ENCODE measurements at regions not wholly inside any gene's neighbourhood (a gene's known extent, or its start where the extent isn't known, plus 50 kb on each side); places are given as distances from the start of the nearest gene placed in this dataset.
A peak's percentile ranks its signal among the peaks of the same experiment; 100 is the strongest.

DNA sequence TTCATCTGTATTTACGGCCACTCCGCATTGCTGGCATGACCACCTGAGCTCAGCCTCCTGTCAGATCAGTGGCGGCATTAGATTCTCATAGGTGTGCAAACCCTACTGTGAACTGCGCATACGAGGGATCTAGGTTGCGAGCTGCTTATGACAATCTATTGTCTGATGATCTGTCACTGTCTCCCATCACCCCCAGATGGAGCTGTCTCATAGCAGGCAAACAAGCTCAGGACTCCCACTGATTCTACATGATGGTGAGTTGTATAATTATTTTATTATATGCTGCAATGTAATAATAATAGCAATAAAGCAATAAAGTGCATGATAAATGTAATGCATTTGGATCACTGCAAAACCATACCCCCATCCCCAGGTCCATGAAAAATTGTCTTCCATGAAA lies 1172.9 kb upstream of the AUTS2 start:
- DNase-seq (ENCODE audit: low read depth) (no peak), FAIRE-seq (no peak)
- H3K4me3 ChIP-seq (ENCODE audit: insufficient read depth, low read depth, low read length): no peak overlapping the region
- Mint-ChIP-seq H3K27ac (ENCODE audit: unreplicated experiment) (no peak overlapping the region), H3K4me3 (ENCODE audit: unreplicated experiment) (no peak overlapping the region), H3K4me1 (ENCODE audit: low read depth, unreplicated experiment) (no peaks in the 10 kb centered on the region), H3K36me3 (ENCODE audit: low read depth, unreplicated experiment) (no peaks in the 10 kb centered on the region), H3K27me3 (ENCODE audit: low read depth, unreplicated experiment) (no peaks in the 10 kb centered on the region), H3K9me3 (ENCODE audit: unreplicated experiment) (peaks cover 20% of the 10 kb centered on the region)
- H3K36me3 ChIP-seq (ENCODE audit: insufficient read depth, low read length): no peaks in the 10 kb centered on the region
- TF ChIP-seq EZH2 (IDR thresholded peaks at IDR 0.05; ENCODE audit: insufficient read depth, low read length): no peak
- TF ChIP-seq, protein P1, sequence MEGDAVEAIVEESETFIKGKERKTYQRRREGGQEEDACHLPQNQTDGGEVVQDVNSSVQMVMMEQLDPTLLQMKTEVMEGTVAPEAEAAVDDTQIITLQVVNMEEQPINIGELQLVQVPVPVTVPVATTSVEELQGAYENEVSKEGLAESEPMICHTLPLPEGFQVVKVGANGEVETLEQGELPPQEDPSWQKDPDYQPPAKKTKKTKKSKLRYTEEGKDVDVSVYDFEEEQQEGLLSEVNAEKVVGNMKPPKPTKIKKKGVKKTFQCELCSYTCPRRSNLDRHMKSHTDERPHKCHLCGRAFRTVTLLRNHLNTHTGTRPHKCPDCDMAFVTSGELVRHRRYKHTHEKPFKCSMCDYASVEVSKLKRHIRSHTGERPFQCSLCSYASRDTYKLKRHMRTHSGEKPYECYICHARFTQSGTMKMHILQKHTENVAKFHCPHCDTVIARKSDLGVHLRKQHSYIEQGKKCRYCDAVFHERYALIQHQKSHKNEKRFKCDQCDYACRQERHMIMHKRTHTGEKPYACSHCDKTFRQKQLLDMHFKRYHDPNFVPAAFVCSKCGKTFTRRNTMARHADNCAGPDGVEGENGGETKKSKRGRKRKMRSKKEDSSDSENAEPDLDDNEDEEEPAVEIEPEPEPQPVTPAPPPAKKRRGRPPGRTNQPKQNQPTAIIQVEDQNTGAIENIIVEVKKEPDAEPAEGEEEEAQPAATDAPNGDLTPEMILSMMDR (IDR thresholded peaks at IDR 0.05; ENCODE audit: insufficient read depth, low read depth, low read length): no peak
- H4K20me1 ChIP-seq (ENCODE audit: insufficient read depth, low read length): no peaks in the 10 kb centered on the region
- no peak overlapping the region for H2AFZ ChIP-seq (ENCODE audit: low read depth, low read length)
- no peaks in the 10 kb centered on the region for H3K27me3 ChIP-seq (ENCODE audit: insufficient read depth, low read length)
- H3K4me2 ChIP-seq (ENCODE audit: low read length): no peak overlapping the region
- H3K79me2 ChIP-seq (ENCODE audit: insufficient read depth, low read length): no peaks in the 10 kb centered on the region
- H3K9ac ChIP-seq (ENCODE audit: low read length): no peak overlapping the region
- H3K27ac ChIP-seq (ENCODE audit: low read depth, low read length): no peak overlapping the region
- no peaks in the 10 kb centered on the region for H3K9me3 ChIP-seq (ENCODE audit: insufficient read depth, low read depth, low read length)
- no peaks in the 10 kb centered on the region for H3K4me1 ChIP-seq (ENCODE audit: insufficient read depth, low read length)

GRCh38 chr7:68429411-68430117 lies 1168.7 kb upstream of the AUTS2 start:
- DNase-seq (ENCODE audit: low read depth) (no peak), FAIRE-seq (no peak)
- H3K4me3 Mint-ChIP-seq (ENCODE audit: unreplicated experiment): no peak overlapping the region
- H3K9me3 ChIP-seq (ENCODE audit: insufficient read depth, low read depth, low read length): no peaks in the 10 kb centered on the region
- H3K9me3 Mint-ChIP-seq (ENCODE audit: unreplicated experiment): peaks cover 19% of the 10 kb centered on the region
- no peaks in the 10 kb centered on the region for H3K79me2 ChIP-seq (ENCODE audit: insufficient read depth, low read length)
- no peak overlapping the region for H2AFZ ChIP-seq (ENCODE audit: low read depth, low read length)
- TF ChIP-seq EZH2 (IDR thresholded peaks at IDR 0.05; ENCODE audit: insufficient read depth, low read length): no peak
- TF ChIP-seq, protein P1 (IDR thresholded peaks at IDR 0.05; ENCODE audit: insufficient read depth, low read depth, low read length): no peak
- H3K4me2 ChIP-seq (ENCODE audit: low read length): no peak overlapping the region
- H3K4me3 ChIP-seq (ENCODE audit: insufficient read depth, low read depth, low read length): no peak overlapping the region
- no peaks in the 10 kb centered on the region for H3K4me1 ChIP-seq (ENCODE audit: insufficient read depth, low read length)
- no peak overlapping the region for H3K27ac Mint-ChIP-seq (ENCODE audit: unreplicated experiment)
- no peaks in the 10 kb centered on the region for H3K36me3 Mint-ChIP-seq (ENCODE audit: low read depth, unreplicated experiment)
- H3K4me1 Mint-ChIP-seq (ENCODE audit: low read depth, unreplicated experiment): no peaks in the 10 kb centered on the region
- no peaks in the 10 kb centered on the region for H4K20me1 ChIP-seq (ENCODE audit: insufficient read depth, low read length)
- H3K27me3 ChIP-seq (ENCODE audit: insufficient read depth, low read length): no peaks in the 10 kb centered on the region
- no peaks in the 10 kb centered on the region for H3K36me3 ChIP-seq (ENCODE audit: insufficient read depth, low read length)
- H3K9ac ChIP-seq (ENCODE audit: low read length): no peak overlapping the region
- H3K27ac ChIP-seq (ENCODE audit: low read depth, low read length): no peak overlapping the region
- H3K27me3 Mint-ChIP-seq (ENCODE audit: low read depth, unreplicated experiment): no peaks in the 10 kb centered on the region

DNA sequence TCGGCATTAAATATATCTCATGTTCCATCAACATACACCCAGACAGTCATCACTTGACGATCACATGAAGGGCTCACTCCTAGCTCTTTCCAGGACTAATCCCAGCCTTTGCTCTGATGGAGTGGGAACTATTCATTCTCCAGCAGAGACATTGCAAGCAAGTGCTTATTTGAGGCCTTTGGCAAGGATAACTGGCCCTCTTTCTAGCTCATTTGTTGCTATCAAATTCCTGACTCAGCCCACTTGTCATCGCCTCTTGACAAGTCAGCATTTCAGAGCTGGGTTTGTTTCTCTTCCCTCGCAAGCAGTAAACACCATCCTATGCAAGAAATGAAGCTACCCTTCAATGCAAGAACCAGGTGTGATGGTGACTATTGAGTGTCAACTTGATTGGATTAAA lies 1165.7 kb upstream of the AUTS2 start:
- Mint-ChIP-seq H3K4me3 (ENCODE audit: unreplicated experiment) (no peak overlapping the region), H3K27ac (ENCODE audit: unreplicated experiment) (no peak overlapping the region), H3K4me1 (ENCODE audit: low read depth, unreplicated experiment) (no peaks in the 10 kb centered on the region), H3K36me3 (ENCODE audit: low read depth, unreplicated experiment) (no peaks in the 10 kb centered on the region), H3K27me3 (ENCODE audit: low read depth, unreplicated experiment) (no peaks in the 10 kb centered on the region), H3K9me3 (ENCODE audit: unreplicated experiment) (peaks cover 19% of the 10 kb centered on the region)
- no peaks in the 10 kb centered on the region for H3K27me3 ChIP-seq (ENCODE audit: insufficient read depth, low read length)
- no peak overlapping the region for H3K9ac ChIP-seq (ENCODE audit: low read length)
- no peaks in the 10 kb centered on the region for H3K9me3 ChIP-seq (ENCODE audit: insufficient read depth, low read depth, low read length)
- no peaks in the 10 kb centered on the region for H3K4me1 ChIP-seq (ENCODE audit: insufficient read depth, low read length)
- no peak overlapping the region for H3K4me2 ChIP-seq (ENCODE audit: low read length)
- H3K27ac ChIP-seq (ENCODE audit: low read depth, low read length): no peak overlapping the region
- FAIRE-seq (peak; percentile 9), DNase-seq (ENCODE audit: low read depth) (no peak)
- no peak overlapping the region for H3K4me3 ChIP-seq (ENCODE audit: insufficient read depth, low read depth, low read length)
- H3K36me3 ChIP-seq (ENCODE audit: insufficient read depth, low read length): no peaks in the 10 kb centered on the region
- H2AFZ ChIP-seq (ENCODE audit: low read depth, low read length): no peak overlapping the region
- H4K20me1 ChIP-seq (ENCODE audit: insufficient read depth, low read length): no peaks in the 10 kb centered on the region
- TF ChIP-seq, protein P1 (IDR thresholded peaks at IDR 0.05; ENCODE audit: insufficient read depth, low read depth, low read length): no peak
- H3K79me2 ChIP-seq (ENCODE audit: insufficient read depth, low read length): no peaks in the 10 kb centered on the region

Measured in astrocyte (in vitro differentiated cells and primary cell).